NCI-H82 (cell line): ENCODE measurements at regions not wholly inside any gene's neighbourhood (a gene's known extent, or its start where the extent isn't known, plus 50 kb on each side); places are given as distances from the start of the nearest gene placed in this dataset.

Experiments
- DNase-seq: peaks from one replicate; lab custom pipeline; 2025; lab: John Stamatoyannopoulos, UW

GRCh38 chr1:57722285-57722978 is 298.6 kb upstream of the DAB1 start:
- no peak for DNase-seq

DNA sequence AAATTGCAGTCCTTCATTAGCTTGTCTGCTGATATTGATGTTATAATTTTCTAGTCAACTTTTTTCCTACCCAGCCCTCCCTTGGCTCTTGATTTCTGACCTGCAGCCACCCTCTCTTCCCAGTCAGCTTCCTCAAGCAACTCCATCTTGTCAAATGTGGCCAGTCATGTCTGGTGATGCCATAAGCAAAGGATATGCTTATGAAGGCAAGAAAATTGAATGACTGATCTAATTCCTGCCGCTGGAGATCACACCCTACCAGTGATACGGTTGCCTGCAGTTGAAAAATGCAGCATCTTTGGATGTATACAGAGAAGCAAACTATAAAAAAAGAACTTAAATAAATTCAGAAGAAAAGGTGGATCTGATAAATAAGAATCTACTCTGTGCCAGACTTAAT is 297.1 kb upstream of the DAB1 start:
- no peak for DNase-seq

GRCh38 chr1:57719274-57719673 is 295.4 kb upstream of the DAB1 start:
- DNase-seq, result no peak

GRCh38 chr1:57713501-57713900 is 289.6 kb upstream of the DAB1 start:
- no peak for DNase-seq

- no peak for DNase-seq
These were observed 289.0 kb upstream of the DAB1 start for GRCh38 chr1:57712846-57713245.

DNA sequence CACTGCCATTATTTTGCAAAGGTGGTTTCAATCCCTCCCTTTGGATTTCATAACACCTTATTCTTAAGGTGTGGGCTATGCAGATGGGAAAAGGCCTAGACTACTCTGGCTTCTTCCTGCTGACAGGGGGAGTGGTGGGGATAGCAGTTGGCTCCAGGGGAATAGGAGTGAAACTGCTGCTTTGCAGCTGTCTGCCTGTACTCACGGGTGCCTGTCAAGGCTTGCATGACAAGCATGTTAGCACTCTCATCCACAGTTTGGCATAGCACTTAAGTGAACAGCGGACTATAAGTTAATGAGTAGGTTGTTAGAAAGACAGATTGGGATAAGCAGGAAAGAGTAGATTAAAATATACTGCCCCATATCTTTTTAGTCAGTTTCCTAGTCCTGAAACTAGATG is 287.5 kb upstream of the DAB1 start:
- DNase-seq, result peak; percentile 46

DNA sequence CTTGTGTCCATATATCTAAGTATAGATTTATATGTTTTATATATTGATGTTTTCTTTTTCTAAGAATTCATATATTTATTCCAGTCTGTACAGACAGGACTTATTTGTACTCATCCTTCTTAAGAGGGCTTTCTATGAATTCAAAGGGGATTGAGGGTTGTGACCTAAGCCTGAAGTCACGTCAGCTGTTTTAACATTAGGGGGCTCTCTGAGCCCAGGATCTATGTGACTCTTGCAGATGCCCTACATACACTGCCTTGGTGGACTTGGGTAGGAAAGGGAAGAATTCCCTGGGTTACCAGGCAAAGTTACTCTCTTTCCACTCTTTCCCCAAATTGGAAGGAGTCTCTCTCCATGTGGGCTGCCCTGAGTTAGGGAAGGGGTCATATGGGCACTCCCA is 283.8 kb upstream of the DAB1 start:
- peak; percentile 42 for DNase-seq

GRCh38 chr1:57704811-57705210 is 281.0 kb upstream of the DAB1 start:
- DNase-seq, result no peak

DNA sequence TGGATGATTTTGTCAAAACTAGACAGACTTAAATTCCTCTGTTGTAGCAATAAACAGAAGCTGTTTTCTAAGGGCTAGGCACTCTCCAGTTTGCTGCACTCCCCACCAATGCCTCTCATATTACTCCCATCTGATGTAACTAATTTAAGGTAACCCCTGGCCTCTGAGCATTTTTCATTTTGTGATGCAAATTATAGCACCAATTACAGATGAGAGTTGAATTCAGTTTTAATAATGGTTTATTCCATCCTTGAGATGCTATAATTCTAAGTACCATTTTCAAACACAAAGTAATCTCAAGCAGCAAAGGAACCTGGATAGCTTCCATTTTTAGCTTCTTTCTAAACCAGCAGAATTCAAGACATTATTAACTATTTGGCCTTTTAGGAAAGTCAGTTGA is 280.4 kb upstream of the DAB1 start:
- no peak for DNase-seq

DNA sequence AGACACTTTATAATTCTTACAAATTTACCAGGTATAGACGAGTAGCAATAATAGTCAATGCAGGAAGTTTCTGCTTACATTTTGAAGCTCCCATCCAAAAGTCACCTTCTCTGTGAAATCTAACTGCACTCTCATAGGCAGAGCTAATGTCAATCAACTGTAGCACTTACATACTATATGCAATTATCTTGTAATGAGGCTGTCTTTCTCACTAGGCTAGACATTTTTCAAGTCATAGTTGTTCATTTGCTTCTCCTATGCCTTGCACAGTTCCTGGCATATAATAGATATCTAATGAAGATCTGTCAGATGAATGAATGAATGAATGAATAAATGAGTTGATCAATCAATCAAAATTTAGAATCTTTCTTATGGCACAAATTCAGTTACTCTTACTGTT is 273.0 kb upstream of the DAB1 start:
- DNase-seq, result no peak

- no peak for DNase-seq
These were observed 272.2 kb upstream of the DAB1 start for GRCh38 chr1:57696043-57696442.

DNA sequence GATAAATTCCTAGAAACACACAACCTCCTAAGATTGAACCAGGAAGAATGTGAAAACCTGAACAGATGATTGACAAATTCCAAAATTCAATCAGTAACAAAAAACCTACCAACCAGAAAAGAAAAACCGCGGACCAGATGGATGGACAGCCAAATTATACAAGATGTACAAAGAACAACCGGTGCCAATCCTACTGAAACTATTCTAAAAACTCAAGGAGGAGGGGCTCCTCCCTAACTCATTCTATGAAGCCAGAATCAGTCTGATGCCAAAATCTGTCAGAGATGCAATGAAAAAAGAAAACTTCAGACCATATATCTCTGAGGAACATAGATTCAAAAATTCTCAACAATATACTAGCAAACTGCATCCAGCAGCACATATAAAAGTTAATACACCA is 262.4 kb upstream of the DAB1 start:
- no peak for DNase-seq

- DNase-seq, result peak; percentile 15
These were observed 259.4 kb upstream of the DAB1 start for GRCh38 chr1:57683037-57683942.

GRCh38 chr1:57678138-57678537 is 254.3 kb upstream of the DAB1 start:
- DNase-seq, result peak; percentile 44

DNA sequence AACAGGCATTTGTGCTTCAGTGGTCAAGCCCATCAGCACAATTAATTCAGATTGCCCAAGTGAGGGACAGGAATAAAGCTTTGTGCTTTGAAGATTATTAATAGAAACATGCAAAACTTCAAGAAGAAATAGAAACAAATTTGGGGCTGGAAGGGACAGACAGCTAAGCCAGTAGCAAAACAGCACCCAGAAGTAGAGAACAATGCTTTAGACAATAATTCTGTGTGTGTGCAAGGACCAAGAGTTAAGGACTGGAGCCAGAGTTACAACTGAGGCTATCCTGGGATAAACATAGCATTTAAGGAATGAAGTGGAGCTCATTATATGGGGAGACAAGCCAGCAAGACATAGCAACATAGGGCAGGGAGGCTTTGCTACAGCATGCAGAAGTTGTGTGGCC is 251.9 kb upstream of the DAB1 start:
- DNase-seq, result no peak

DNA sequence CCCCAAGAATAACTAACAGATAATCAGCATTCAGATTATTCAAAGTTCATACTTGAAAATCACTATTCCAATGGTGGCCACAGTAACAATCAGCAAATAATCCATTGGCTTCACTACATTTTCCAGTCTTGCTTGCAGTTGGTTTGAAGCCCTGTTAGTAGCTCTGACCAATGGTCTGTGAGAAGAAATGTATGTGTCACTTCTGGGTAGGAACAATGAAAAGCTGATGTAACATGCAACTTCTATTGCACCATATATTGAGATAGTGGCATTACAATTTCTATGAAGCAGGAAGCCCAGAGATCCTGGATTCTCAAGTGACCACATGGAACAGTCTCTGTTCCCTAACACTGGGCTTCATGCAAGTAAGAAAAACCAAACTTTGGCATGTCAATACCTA is 250.9 kb upstream of the DAB1 start:
- no peak for DNase-seq

DNA sequence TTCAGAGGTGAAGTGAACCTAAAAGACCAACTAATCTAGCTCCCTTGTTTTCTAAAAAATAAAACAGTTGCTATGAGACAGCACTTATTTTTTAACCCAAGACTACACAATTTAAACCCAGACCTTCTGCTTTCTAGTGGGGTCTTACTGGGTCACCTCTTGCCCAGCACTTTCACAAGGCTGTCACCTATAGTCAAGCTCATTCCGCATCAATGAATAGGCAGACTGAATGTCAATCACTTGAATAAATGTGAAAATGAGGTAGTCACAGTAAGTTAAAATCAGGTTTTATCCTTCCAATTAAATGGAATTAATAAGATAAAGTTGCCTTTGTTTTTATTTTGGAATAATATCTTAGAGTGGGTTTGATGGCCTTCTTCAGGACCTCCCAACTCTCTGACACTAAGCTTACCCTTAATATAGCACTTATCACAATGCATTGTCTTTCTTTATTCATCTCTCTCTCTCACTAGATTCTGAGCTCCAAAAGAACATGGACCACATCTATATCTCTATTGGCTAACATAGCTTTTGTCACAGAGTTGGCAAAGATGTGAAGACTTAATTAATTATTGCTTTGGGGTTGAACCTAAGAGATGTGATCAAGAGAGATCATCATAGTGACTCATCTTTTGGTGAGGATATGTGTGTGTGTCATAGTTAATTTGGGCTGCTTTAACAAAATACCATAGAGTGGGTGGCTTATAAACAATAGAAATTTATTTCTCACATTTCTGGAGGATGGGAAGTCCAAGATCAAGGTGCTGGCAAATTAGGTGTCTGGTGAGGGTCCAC is 248.7 kb upstream of the DAB1 start:
- no peak for DNase-seq

DNA sequence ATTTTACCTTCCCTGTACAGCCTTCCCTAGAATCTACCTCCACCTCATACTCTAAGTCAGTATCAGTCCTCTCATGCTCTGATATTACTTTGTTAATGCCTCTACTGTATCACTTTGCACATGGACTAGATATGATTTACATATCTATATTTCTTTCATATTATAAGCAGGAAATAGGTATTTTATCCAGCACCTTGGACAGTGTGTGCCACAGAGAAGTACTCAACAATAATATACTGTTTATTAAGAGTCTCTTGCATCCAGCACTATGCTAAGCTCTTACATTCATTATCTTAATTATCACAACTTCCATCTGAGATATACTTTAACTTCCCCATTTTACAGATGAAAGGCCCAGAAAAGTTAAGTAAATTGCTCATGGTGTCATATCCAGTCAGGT is 247.9 kb upstream of the DAB1 start:
- no peak for DNase-seq

GRCh38 chr1:57659804-57660203 is 235.9 kb upstream of the DAB1 start:
- DNase-seq, result no peak

DNA sequence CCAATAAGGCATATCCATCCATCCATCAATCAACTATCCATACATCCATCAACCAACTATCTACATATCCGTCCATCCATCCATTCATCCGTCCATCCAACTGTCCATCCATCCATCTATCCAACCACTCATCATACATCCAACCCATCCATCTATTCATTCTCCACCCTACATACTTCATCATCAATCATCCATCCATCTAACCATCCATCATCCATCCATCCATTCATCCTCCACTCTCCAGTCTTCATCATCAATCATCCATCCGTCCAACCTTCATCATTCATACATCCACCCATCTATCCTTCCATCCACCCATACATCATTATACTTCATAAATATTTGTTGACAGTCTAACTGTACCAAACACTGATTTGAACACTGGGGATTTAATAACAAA is 231.3 kb upstream of the DAB1 start:
- no peak for DNase-seq

- DNase-seq, result no peak
These were observed 220.8 kb upstream of the DAB1 start for GRCh38 chr1:57644667-57645066.

DNA sequence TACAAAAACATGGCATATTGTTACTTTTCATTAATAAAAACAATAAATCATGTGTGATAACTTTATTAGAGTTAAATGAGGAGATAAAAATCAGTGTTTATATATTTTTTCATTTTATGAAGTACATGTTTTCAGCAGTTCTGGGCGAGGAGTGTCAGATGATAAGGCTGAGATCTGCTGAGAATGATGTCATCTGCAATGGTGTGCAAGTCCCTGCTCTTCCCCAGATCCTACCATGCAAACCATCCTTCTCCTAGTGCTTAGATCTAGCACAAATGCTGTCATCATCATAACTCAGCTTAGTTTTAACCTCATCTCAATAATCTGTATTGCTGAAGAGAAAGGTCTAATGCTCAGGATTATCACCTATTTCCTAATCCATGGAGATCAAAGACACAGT is 214.4 kb upstream of the DAB1 start:
- peak; percentile 44 for DNase-seq

DNA sequence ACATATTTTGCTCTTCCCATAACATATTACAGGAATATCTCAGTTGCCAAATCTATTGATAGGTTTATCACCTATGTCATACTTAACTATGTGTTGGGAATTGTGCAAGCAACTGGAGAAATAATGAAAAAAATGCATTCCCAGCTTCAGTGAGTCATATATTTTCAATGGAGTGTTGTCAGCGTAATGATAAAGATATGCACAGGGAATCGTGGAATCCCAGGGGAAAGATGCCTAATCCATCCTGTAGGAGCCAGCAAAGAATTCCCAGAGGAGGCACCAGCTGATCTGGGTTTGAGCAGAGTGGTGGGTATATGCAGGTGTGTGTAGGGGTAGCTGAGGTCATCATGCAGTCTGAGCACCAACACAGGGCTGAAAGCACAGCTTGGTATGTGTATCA is 213.3 kb upstream of the DAB1 start:
- DNase-seq, result peak; percentile 92
